HG03342 (cell line): ENCODE measurements at regions not wholly inside any gene's neighbourhood (a gene's known extent, or its start where the extent isn't known, plus 50 kb on each side); places are given as distances from the start of the nearest gene placed in this dataset.

ENCODE experiments used
- ATAC-seq: cut with Tn5 transposase; IDR thresholded peaks from one replicate; pipeline ENCODE4 v1.9.1; 2021; ENCODE audit warnings: mild to moderate bottlenecking, moderate library complexity; ENCODE audit not compliant: unreplicated experiment

- ATAC-seq = no peak
Measured at GRCh38 chr6:100944644-100945043, 63.5 kb upstream of the ASCC3 start.

DNA sequence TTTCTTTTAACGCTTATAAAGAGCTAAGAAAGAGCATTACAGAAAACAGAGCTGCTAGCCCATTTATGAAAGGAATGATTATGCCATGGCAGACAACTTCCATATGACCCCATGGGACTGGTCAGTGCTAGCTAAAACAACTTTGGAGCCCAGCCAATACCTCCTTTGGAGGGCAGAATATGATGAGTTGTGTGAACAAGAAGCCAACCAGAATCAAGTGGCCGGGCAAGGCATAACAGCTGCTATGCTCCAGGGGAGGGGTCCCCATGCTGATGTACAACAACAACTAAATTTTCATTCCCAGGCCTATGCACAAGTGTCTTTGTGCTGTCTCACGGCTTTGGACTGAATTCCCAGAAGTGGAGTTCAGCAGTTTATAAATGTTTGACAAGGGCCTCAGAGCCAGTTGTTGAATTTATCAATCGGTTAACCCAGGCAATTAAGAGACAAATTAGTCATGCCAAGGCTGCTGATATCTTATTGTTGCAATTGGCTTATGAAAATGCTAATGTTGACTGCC is 65.0 kb upstream of the ASCC3 start:
- ATAC-seq = no peak

DNA sequence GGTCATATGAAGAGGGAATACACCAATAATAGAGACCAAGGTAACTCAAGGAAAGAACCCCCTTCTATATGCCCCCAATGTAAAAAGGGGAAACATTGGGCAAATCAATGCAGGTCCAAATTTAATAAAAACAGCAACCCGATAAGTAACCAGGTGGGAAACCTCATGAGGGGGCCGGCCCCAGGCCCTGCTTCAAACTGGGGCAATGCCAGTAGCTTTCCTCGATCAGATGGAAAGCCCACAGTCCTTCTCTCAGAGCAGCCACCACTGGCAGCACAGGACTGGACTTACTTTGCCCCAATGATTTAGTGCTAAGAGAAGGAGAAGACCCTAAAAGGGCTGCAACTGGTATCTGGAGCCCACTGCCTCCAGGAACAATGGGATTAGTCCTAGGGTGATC is 65.6 kb upstream of the ASCC3 start:
- no peak for ATAC-seq

DNA sequence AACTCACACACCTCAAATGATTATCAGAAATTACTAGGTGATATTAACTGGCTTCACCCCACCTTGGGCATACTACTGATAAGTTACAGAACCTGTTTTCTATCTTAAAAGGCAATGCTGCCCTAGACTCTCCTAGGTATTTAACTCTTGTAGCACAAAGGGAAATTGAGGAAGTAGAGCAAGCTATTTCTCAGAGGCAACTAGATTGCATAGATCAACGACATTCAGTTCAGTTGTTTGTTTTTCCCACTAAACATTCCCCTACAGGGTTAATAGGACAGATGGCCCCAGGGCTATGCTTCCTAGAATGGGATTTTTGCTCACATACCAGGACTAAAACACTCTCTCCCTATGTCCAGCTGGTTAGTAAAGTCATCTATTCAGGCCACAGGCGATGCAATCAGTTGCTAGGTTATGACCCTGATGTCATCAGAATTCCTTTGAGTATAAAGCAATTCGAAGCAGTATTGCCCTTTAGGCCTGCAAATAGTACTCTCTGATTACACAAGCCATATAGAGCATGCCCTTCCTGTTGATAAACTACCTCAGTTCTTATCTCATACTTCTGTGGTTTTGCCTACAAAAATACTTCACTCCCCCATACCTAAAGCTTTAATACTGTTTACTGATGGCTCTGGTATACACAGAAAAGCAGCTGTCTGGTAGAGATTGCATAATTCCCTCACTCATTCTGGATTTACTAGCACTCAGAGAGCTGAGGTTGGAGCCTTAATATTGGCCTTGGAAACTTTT is 67.4 kb upstream of the ASCC3 start:
- ATAC-seq = no peak

GRCh38 chr6:100952006-100952405 is 70.9 kb upstream of the ASCC3 start:
- ATAC-seq = no peak

- no peak for ATAC-seq
Measured at GRCh38 chr6:100959280-100959679, 78.2 kb upstream of the ASCC3 start.

DNA sequence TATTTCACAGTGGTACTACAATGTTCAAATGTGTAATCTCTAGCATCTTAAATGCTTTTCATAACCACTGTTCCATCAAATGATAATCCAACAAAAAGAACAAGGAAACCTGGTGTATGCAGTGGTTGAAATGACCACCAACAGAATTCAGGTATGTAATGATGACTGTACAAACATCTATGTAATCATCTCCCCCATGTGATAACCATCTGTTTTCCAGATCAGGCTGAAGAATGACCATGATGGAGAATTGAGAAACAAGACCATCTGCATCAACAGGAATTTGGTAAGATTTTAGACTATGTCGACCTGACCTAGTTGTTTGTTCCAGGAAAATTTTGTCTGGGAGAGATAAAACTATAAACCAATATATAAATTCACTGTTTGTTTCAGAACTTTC is 81.3 kb upstream of the ASCC3 start:
- ATAC-seq = no peak

DNA sequence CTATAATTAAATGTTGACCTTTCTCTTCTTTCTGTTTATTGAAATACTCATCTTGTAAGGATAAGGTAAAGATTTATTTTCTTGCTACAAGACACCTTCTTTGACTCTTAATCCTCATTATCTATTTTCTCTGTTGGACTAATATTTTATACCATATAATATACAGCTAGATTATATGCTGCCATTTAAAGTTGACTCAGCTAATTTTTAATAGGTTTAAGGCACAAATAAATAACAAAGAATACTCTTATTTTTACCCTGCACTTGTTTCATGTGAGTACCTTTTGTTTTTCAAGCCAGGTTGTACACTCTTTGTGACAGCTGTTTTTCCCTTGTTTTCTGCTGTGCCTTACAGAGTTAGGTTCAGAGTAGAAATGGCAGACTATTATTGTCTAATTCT is 83.9 kb upstream of the ASCC3 start:
- no peak for ATAC-seq

DNA sequence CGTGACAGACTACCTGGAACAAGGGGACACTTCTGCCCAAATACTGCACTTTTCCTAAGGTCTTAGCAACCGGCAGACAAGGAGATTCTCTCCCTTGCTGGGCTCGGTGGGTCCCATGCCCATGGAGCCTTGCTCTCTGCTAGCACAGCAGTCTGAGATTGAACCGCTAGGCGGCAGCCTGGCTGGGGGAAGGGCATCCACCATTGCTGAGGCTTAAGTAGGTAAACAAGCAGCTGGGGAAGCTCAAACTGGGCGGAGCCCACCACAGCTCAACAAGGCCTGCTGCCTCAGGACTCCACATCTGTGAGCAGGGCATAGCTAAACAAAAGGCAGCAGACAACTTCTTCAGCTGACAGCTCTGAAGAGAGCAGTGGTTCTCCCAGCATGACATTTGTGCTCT is 87.8 kb upstream of the ASCC3 start:
- ATAC-seq = no peak

GRCh38 chr6:100979267-100979666 is 98.1 kb upstream of the ASCC3 start:
- ATAC-seq = no peak

GRCh38 chr6:100980949-100981348 is 99.8 kb upstream of the ASCC3 start:
- no peak for ATAC-seq

- no peak for ATAC-seq
Measured at GRCh38 chr6:100986921-100987320, 105.8 kb upstream of the ASCC3 start.

DNA sequence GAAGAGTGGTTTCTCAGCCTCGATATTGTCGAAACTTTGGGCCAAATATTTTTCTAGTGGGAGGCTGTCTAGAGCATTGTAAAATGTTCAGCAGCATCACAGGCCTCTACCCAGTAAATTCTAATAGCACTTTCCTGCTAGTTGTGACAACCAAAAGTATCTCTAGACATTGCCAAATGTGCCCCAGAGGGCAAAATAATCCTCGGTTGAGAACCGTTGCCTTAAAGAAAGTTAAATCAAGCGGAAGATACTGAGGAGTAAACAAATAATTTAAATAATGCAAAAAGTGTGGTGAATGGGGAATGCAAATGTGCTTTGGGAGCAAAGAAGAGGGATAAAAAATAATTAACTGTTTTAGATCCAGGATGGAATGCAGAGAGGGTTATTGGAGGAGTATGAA is 106.4 kb upstream of the ASCC3 start:
- ATAC-seq = no peak

- no peak for ATAC-seq
Measured at GRCh38 chr6:100988391-100988984, 107.4 kb upstream of the ASCC3 start.

DNA sequence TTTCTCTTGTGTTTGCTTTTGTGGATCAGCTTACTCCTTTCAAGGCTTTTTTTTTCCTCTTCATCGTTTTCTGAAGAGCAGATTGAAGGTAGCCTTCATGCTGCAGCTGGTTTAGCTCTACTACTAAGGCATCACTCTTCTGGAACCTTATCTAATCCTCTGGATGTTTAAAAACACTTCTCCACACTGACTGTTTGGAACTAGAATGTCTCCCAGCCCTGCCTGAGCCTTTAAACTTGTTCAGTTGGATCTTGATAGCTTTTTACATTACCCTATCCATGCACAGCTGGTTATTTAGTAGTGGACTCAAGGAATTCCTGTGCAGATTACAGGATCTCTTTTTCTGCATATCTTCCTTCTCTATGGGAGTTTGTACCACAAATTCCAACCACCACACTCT is 108.9 kb upstream of the ASCC3 start:
- ATAC-seq = no peak

GRCh38 chr6:100996409-100996808 is 115.3 kb upstream of the ASCC3 start:
- ATAC-seq = no peak

DNA sequence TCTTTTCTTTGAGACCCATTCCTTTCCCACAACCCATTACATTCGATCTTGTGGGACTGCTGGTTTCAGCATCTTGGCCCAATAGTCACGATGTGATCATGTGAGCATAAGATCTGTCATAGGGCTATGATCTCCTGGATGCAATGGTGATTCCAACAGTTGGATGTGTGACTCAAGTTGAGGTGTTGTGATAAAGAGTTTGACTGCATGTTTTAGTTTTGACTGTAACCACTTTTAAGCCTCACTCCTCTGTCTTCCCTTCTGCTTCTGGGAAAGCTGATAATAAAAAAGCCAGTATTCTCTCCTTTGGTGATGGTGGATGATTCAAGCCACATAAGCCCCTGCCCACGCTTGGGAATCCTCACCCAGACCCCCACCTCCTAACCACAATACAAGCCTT is 117.0 kb upstream of the ASCC3 start:
- no peak for ATAC-seq

DNA sequence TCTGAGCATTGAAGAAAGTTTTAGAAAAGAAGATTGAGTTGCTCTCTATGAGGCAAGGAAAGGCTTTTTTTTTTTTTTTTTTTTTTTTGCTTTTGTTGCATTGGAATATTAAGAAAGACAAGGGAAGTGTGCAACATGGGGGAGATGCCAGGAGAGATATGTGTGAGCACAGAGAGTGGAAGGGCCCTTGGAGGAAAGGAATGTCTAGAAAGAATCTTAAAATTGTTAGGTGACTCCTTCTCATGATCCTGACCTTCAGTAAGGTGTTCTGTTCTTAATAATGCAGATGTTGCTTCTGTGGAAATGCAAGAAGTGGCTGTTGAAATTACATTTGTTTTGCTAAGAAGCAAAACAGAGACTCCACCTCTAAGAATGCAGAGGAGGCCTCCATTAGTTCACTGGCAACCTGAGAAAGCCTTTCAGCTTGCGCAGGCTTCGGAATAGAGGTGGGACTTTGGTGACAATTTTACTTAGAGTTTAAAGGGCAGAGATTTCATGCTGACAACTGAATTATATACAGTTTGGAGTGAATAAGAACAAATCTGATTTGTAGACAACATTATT is 118.0 kb upstream of the ASCC3 start:
- ATAC-seq = no peak

- no peak for ATAC-seq
Measured at GRCh38 chr6:101000341-101000740, 119.2 kb upstream of the ASCC3 start.

DNA sequence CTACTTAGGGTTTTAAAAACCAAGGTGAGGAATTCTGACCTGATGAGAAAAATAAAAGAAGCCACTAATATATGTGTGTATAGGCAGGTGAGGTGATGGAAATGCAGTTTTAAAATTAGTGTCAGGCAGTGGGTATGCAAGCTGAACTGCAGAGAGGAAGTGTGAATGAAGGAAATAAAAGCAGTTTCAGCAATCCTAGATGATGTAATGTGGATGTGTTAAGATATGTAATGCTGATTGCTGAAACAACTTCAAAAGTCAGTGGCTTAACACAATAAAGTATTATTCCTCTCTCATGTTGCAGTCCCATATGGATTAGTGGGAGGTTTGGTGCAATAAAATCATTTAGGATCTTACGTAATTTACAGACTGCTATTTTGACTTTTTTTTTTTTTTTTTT is 119.9 kb upstream of the ASCC3 start:
- ATAC-seq = no peak

GRCh38 chr6:101001607-101002006 is 120.5 kb upstream of the ASCC3 start:
- no peak for ATAC-seq

GRCh38 chr6:101003075-101003474 is 121.9 kb upstream of the ASCC3 start:
- ATAC-seq = no peak
